WTC11 (cell line): ENCODE measurements at regions not wholly inside any gene's neighbourhood (a gene's known extent, or its start where the extent isn't known, plus 50 kb on each side); places are given as distances from the start of the nearest gene placed in this dataset.

ENCODE experiments used
- CREM ChIP-seq: sonication (generic); formaldehyde crosslinking; IDR thresholded peaks from 2 replicates; pipeline ENCODE4 v1.8.1; 2022; ENCODE audit warnings: mild to moderate bottlenecking, missing genetic modification reagents, moderate library complexity
- CTCF ChIP-seq: fragments of 200-600 bp; IDR thresholded peaks from 2 replicates; pipeline ENCODE4 v1.8.0; 2022; ENCODE audit warnings: antibody characterized with exemption
- E2F5 ChIP-seq: sonication (generic); formaldehyde crosslinking; IDR thresholded peaks from 2 replicates; pipeline ENCODE4 v1.8.1; 2022; ENCODE audit warnings: mild to moderate bottlenecking, moderate library complexity, missing genetic modification reagents
- HMGXB4 ChIP-seq: sonication (generic); formaldehyde crosslinking; IDR thresholded peaks from 2 replicates; pipeline ENCODE4 v1.8.1; 2023; ENCODE audit warnings: mild to moderate bottlenecking, moderate library complexity, missing genetic modification reagents
- JUN ChIP-seq: sonication (generic); formaldehyde crosslinking; IDR thresholded peaks from 2 replicates; pipeline ENCODE4 v1.8.0; 2023; ENCODE audit warnings: mild to moderate bottlenecking, missing genetic modification reagents
- PRDM15 ChIP-seq: sonication (generic); formaldehyde crosslinking; IDR thresholded peaks from 2 replicates; pipeline ENCODE4 v1.8.0; 2022; ENCODE audit warnings: missing genetic modification reagents
- SP1 ChIP-seq: sonication (generic); formaldehyde crosslinking; conservative IDR thresholded peaks from 2 replicates; pipeline ENCODE4 v1.8.1; 2022; ENCODE audit warnings: missing genetic modification reagents
- TCF7 ChIP-seq: sonication (generic); formaldehyde crosslinking; IDR thresholded peaks from 2 replicates; pipeline ENCODE4 v1.8.0; 2022; ENCODE audit warnings: mild to moderate bottlenecking, low read depth, missing genetic modification reagents, moderate library complexity
- USF2 ChIP-seq: sonication (generic); formaldehyde crosslinking; IDR thresholded peaks from 2 replicates; pipeline ENCODE4 v1.8.1; 2023; ENCODE audit warnings: mild to moderate bottlenecking, missing genetic modification reagents, moderate library complexity
- ZNF121 ChIP-seq: sonication (generic); formaldehyde crosslinking; IDR thresholded peaks from 2 replicates; pipeline ENCODE4 v1.8.0; 2023; ENCODE audit warnings: missing genetic modification reagents
- TF ChIP-seq, protein P1 (sequence below): sonication (generic); formaldehyde crosslinking; conservative IDR thresholded peaks from 2 replicates; pipeline ENCODE4 v1.8.1; 2022; ENCODE audit warnings: mild to moderate bottlenecking, missing genetic modification reagents
- TF ChIP-seq, protein P2 (sequence below): sonication (generic); formaldehyde crosslinking; conservative IDR thresholded peaks from 2 replicates; pipeline ENCODE4 v1.8.1; 2023; ENCODE audit warnings: mild to moderate bottlenecking, low read depth, missing genetic modification reagents, moderate library complexity

DNA sequence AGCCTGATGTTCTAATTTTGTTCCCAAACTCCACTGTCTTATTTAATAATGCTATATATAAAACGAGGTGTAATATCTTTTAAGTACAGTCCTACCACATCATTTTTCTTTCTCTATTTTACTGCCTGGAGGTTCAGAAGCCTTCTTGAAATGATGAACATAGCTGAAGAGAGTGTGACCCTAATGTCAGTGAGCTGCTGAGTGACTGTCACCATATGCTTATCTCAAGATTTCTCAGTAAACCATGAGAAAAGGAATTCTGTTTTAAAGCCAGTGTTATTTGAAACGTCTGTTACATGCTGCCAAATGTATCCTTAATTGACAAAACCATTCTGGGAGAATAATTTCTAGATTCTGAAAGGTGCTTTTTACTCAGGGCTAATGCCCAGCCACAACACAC is 503.5 kb upstream of the TMPRSS15 start:
- TF ChIP-seq HMGXB4 (CRISPR knock-in tag) (no peak), SP1 (CRISPR knock-in tag) (no peak), JUN (no peak), CTCF (no peak), PRDM15 (CRISPR knock-in tag) (no peak), TCF7 (CRISPR knock-in tag) (no peak), USF2 (no peak), CREM (CRISPR knock-in tag) (no peak), ZNF121 (CRISPR knock-in tag) (no peak), E2F5 (CRISPR knock-in tag) (no peak)
- TF ChIP-seq, protein P1, sequence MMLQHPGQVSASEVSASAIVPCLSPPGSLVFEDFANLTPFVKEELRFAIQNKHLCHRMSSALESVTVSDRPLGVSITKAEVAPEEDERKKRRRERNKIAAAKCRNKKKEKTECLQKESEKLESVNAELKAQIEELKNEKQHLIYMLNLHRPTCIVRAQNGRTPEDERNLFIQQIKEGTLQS (CRISPR knock-in tag), result no peak
- TF ChIP-seq, protein P2, sequence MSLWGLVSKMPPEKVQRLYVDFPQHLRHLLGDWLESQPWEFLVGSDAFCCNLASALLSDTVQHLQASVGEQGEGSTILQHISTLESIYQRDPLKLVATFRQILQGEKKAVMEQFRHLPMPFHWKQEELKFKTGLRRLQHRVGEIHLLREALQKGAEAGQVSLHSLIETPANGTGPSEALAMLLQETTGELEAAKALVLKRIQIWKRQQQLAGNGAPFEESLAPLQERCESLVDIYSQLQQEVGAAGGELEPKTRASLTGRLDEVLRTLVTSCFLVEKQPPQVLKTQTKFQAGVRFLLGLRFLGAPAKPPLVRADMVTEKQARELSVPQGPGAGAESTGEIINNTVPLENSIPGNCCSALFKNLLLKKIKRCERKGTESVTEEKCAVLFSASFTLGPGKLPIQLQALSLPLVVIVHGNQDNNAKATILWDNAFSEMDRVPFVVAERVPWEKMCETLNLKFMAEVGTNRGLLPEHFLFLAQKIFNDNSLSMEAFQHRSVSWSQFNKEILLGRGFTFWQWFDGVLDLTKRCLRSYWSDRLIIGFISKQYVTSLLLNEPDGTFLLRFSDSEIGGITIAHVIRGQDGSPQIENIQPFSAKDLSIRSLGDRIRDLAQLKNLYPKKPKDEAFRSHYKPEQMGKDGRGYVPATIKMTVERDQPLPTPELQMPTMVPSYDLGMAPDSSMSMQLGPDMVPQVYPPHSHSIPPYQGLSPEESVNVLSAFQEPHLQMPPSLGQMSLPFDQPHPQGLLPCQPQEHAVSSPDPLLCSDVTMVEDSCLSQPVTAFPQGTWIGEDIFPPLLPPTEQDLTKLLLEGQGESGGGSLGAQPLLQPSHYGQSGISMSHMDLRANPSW (CRISPR knock-in tag), result no peak
